ENCODE measurements at regions not wholly inside any gene's neighbourhood (a gene's known extent, or its start where the extent isn't known, plus 50 kb on each side); places are given as distances from the start of the nearest gene placed in this dataset.

GRCh38 chr5:120873083-120873482 lies 409.0 kb downstream of the PRR16 start:
- Histone ChIP-seq H3K4me2 (ENCODE audit: low read length) (no peak overlapping the region), H3K9ac (ENCODE audit: low read depth, low read length) (no peak overlapping the region), H3K9me3 (replicated peaks; ENCODE audit: low read length) (no peaks in the 10 kb centered on the region), H3K27me3 (ENCODE audit: control insufficient read depth, insufficient read depth, low read length) (no peaks in the 10 kb centered on the region), H3K4me1 (ENCODE audit: control insufficient read depth, insufficient read depth, low read length) (no peaks in the 10 kb centered on the region), H3K36me3 (ENCODE audit: insufficient read depth, low read length) (no peaks in the 10 kb centered on the region), H3K4me3 (ENCODE audit: low read length) (no peak overlapping the region)

- no peak overlapping the region for H3K4me3 ChIP-seq (ENCODE audit: low read length)
Observed at GRCh38 chr5:120874081-120874862, 410.2 kb downstream of the PRR16 start.

GRCh38 chr5:120882038-120882775 lies 418.1 kb downstream of the PRR16 start:
- no peak overlapping the region for H3K4me3 ChIP-seq (ENCODE audit: low read length)
- no peaks in the 10 kb centered on the region for H3K36me3 ChIP-seq (ENCODE audit: insufficient read depth, low read length)
- no peaks in the 10 kb centered on the region for H3K4me1 ChIP-seq (ENCODE audit: control insufficient read depth, insufficient read depth, low read length)
- H3K4me2 ChIP-seq (ENCODE audit: low read length), result no peak overlapping the region
- no peaks in the 10 kb centered on the region for H3K27me3 ChIP-seq (ENCODE audit: control insufficient read depth, insufficient read depth, low read length)
- H3K9me3 ChIP-seq (replicated peaks; ENCODE audit: low read length), result no peaks in the 10 kb centered on the region
- no peak overlapping the region for H3K9ac ChIP-seq (ENCODE audit: low read depth, low read length)

More at GRCh38 chr5:120874081-120874862, 410.2 kb downstream of the PRR16 start:
- no peak overlapping the region for H3K4me2 ChIP-seq (ENCODE audit: low read length)
- H3K9me3 ChIP-seq (replicated peaks; ENCODE audit: low read length), result no peaks in the 10 kb centered on the region
- H3K36me3 ChIP-seq (ENCODE audit: insufficient read depth, low read length), result no peaks in the 10 kb centered on the region
- no peaks in the 10 kb centered on the region for H3K27me3 ChIP-seq (ENCODE audit: control insufficient read depth, insufficient read depth, low read length)
- no peaks in the 10 kb centered on the region for H3K4me1 ChIP-seq (ENCODE audit: control insufficient read depth, insufficient read depth, low read length)
- H3K9ac ChIP-seq (ENCODE audit: low read depth, low read length), result no peak overlapping the region

GRCh38 chr5:120886351-120886860 lies 422.3 kb downstream of the PRR16 start:
- Histone ChIP-seq H3K9me3 (replicated peaks; ENCODE audit: low read length) (no peaks in the 10 kb centered on the region), H3K9ac (ENCODE audit: low read depth, low read length) (no peak overlapping the region), H3K36me3 (ENCODE audit: insufficient read depth, low read length) (no peaks in the 10 kb centered on the region), H3K4me2 (ENCODE audit: low read length) (no peak overlapping the region), H3K27me3 (ENCODE audit: control insufficient read depth, insufficient read depth, low read length) (no peaks in the 10 kb centered on the region), H3K4me3 (ENCODE audit: low read length) (no peak overlapping the region), H3K4me1 (ENCODE audit: control insufficient read depth, insufficient read depth, low read length) (no peaks in the 10 kb centered on the region)

- Histone ChIP-seq H3K27me3 (ENCODE audit: control insufficient read depth, insufficient read depth, low read length) (no peaks in the 10 kb centered on the region), H3K9me3 (replicated peaks; ENCODE audit: low read length) (no peaks in the 10 kb centered on the region), H3K9ac (ENCODE audit: low read depth, low read length) (no peak overlapping the region), H3K4me1 (ENCODE audit: control insufficient read depth, insufficient read depth, low read length) (no peaks in the 10 kb centered on the region), H3K36me3 (ENCODE audit: insufficient read depth, low read length) (no peaks in the 10 kb centered on the region), H3K4me3 (ENCODE audit: low read length) (no peak overlapping the region), H3K4me2 (ENCODE audit: low read length) (no peak overlapping the region)
Observed at GRCh38 chr5:120895660-120896059, 431.6 kb downstream of the PRR16 start.

- Histone ChIP-seq H3K4me2 (ENCODE audit: low read length) (no peak overlapping the region), H3K9ac (ENCODE audit: low read depth, low read length) (no peak overlapping the region), H3K9me3 (replicated peaks; ENCODE audit: low read length) (no peaks in the 10 kb centered on the region), H3K36me3 (ENCODE audit: insufficient read depth, low read length) (no peaks in the 10 kb centered on the region), H3K4me3 (ENCODE audit: low read length) (no peak overlapping the region), H3K4me1 (ENCODE audit: control insufficient read depth, insufficient read depth, low read length) (no peaks in the 10 kb centered on the region), H3K27me3 (ENCODE audit: control insufficient read depth, insufficient read depth, low read length) (no peaks in the 10 kb centered on the region)
Observed at GRCh38 chr5:120901199-120901598, 437.1 kb downstream of the PRR16 start.

GRCh38 chr5:120907953-120908352 lies 443.9 kb downstream of the PRR16 start:
- H3K27me3 ChIP-seq (ENCODE audit: control insufficient read depth, insufficient read depth, low read length), result no peaks in the 10 kb centered on the region
- H3K4me3 ChIP-seq (ENCODE audit: low read length), result no peak overlapping the region
- H3K9me3 ChIP-seq (replicated peaks; ENCODE audit: low read length), result no peaks in the 10 kb centered on the region

GRCh38 chr5:120910629-120911028 lies 446.5 kb downstream of the PRR16 start:
- H3K27me3 ChIP-seq (ENCODE audit: control insufficient read depth, insufficient read depth, low read length), result no peaks in the 10 kb centered on the region
- no peak overlapping the region for H3K4me2 ChIP-seq (ENCODE audit: low read length)
- no peaks in the 10 kb centered on the region for H3K4me1 ChIP-seq (ENCODE audit: control insufficient read depth, insufficient read depth, low read length)
- H3K9me3 ChIP-seq (replicated peaks; ENCODE audit: low read length), result no peaks in the 10 kb centered on the region
- no peak overlapping the region for H3K4me3 ChIP-seq (ENCODE audit: low read length)
- no peak overlapping the region for H3K9ac ChIP-seq (ENCODE audit: low read depth, low read length)
- no peaks in the 10 kb centered on the region for H3K36me3 ChIP-seq (ENCODE audit: insufficient read depth, low read length)

More at GRCh38 chr5:120907953-120908352, 443.9 kb downstream of the PRR16 start:
- no peaks in the 10 kb centered on the region for H3K4me1 ChIP-seq (ENCODE audit: control insufficient read depth, insufficient read depth, low read length)
- H3K9ac ChIP-seq (ENCODE audit: low read depth, low read length), result no peak overlapping the region
- H3K4me2 ChIP-seq (ENCODE audit: low read length), result no peak overlapping the region
- H3K36me3 ChIP-seq (ENCODE audit: insufficient read depth, low read length), result no peaks in the 10 kb centered on the region

GRCh38 chr5:120913396-120913795 lies 449.3 kb downstream of the PRR16 start:
- Histone ChIP-seq H3K36me3 (ENCODE audit: insufficient read depth, low read length) (no peaks in the 10 kb centered on the region), H3K9me3 (replicated peaks; ENCODE audit: low read length) (no peaks in the 10 kb centered on the region), H3K9ac (ENCODE audit: low read depth, low read length) (no peak overlapping the region), H3K27me3 (ENCODE audit: control insufficient read depth, insufficient read depth, low read length) (no peaks in the 10 kb centered on the region), H3K4me2 (ENCODE audit: low read length) (no peak overlapping the region), H3K4me1 (ENCODE audit: control insufficient read depth, insufficient read depth, low read length) (no peaks in the 10 kb centered on the region), H3K4me3 (ENCODE audit: low read length) (no peak overlapping the region)

GRCh38 chr5:120917214-120917758 lies 453.2 kb downstream of the PRR16 start:
- Histone ChIP-seq H3K36me3 (ENCODE audit: insufficient read depth, low read length) (no peaks in the 10 kb centered on the region), H3K9ac (ENCODE audit: low read depth, low read length) (no peak overlapping the region)

GRCh38 chr5:120919017-120919416 lies 454.9 kb downstream of the PRR16 start:
- no peak overlapping the region for H3K4me3 ChIP-seq (ENCODE audit: low read length)
- H3K9ac ChIP-seq (ENCODE audit: low read depth, low read length), result no peak overlapping the region
- no peaks in the 10 kb centered on the region for H3K4me1 ChIP-seq (ENCODE audit: control insufficient read depth, insufficient read depth, low read length)
- H3K9me3 ChIP-seq (replicated peaks; ENCODE audit: low read length), result no peaks in the 10 kb centered on the region
- H3K27me3 ChIP-seq (ENCODE audit: control insufficient read depth, insufficient read depth, low read length), result no peaks in the 10 kb centered on the region
- H3K4me2 ChIP-seq (ENCODE audit: low read length), result no peak overlapping the region
- H3K36me3 ChIP-seq (ENCODE audit: insufficient read depth, low read length), result no peaks in the 10 kb centered on the region

More at GRCh38 chr5:120917214-120917758, 453.2 kb downstream of the PRR16 start:
- Histone ChIP-seq H3K4me3 (ENCODE audit: low read length) (no peak overlapping the region), H3K4me1 (ENCODE audit: control insufficient read depth, insufficient read depth, low read length) (no peaks in the 10 kb centered on the region), H3K27me3 (ENCODE audit: control insufficient read depth, insufficient read depth, low read length) (no peaks in the 10 kb centered on the region), H3K4me2 (ENCODE audit: low read length) (no peak overlapping the region), H3K9me3 (replicated peaks; ENCODE audit: low read length) (no peaks in the 10 kb centered on the region)
